Motor neuron (in vitro differentiated cells): ENCODE measurements at regions not wholly inside any gene's neighbourhood (a gene's known extent, or its start where the extent isn't known, plus 50 kb on each side); places are given as distances from the start of the nearest gene placed in this dataset.

ENCODE experiments used
- ATAC-seq, 8 experiments: fragments of 200-7000 bp; cut with Tn5 transposase; replicated peaks in 6 of 8; 2 replicates each; pipeline ENCODE4 v1.8.0; 2021; ENCODE audit warnings: mild to moderate bottlenecking in 8 of 8, moderate library complexity in 8 of 8
- H3K27ac ChIP-seq, 2 donors: fragments of 250-450 bp; sonication (Bioruptor Pico); 2 replicates each; pipeline ENCODE4 v1.9.0; 2021; ENCODE audit warnings: antibody characterized with exemption in 2 of 2, mild to moderate bottlenecking in 2 of 2, moderate library complexity in 1 of 2
- H3K4me1 ChIP-seq, 2 donors: fragments of 250-450 bp; sonication (Bioruptor Pico); replicated peaks in 1 of 2; 2 replicates each; pipeline ENCODE4 v1.6.1; 2021; ENCODE audit warnings: antibody characterized with exemption in 2 of 2, mild to moderate bottlenecking in 2 of 2, moderate library complexity in 1 of 2
- H3K4me3 ChIP-seq, 5 donors: fragments of 250-450 bp; sonication (Bioruptor Pico); 2 replicates each; pipeline ENCODE4 v1.9.0; 2021; ENCODE audit warnings: antibody characterized with exemption in 5 of 5, mild to moderate bottlenecking in 5 of 5, moderate library complexity in 4 of 5
- WGBS, 10 experiments: fragments of 450-650 bp; shearing (Covaris generic); methylation state at CpG; one replicate each; pipeline ENCODE4 v1.0.0; 2022; 5-methylcytosine and 5-hydroxymethylcytosine counted together
- in situ Hi-C, 9 experiments: fragments of 400-800 bp; cut with MboI; loops; one replicate each; pipeline ENCODE4 v1.15.0; 2021; ENCODE audit warnings: low sequenced_read_pairs in 9 of 9, low pct_unique_long_range_greater_than_20kb in 2 of 9; ENCODE audit not compliant: unreplicated experiment in 9 of 9

DNA sequence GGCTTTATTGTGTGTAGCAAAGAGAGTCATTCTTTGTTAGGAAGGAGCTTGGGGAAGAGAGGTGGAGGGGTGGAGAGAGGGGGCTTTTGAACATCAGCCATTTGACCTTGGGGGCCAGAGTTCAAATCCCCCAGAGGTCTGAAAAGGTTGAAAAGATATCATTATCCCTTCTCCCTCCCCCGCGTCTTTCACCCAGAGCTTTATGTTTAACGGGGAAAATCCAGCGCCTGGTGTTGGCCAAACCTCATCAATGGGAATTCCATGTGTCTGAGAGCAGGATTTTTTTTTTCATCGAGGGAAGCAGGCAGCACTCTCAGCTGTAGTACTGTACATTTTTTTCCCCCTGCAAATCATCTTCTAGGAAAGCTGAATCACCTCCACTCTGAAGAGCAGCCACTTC is 122.4 kb upstream of the HSD17B12 start:
- peak in 4 of 8 experiments; percentile 7 to 25 (median 10) for ATAC-seq
- Histone ChIP-seq H3K4me1 (peaks cover 37 to 54% of the 10 kb centered on the region in 2 donors), H3K4me3 (peak overlapping the region; percentile 8 to 24 (median 19)), H3K27ac (peak overlapping the region in 1 of 2 donors; percentile 9)
- in situ Hi-C loops = no loop called here
- 0 to 14% (median 0%) methylated on average over 1 to 5 of the region's 5 CpGs; no CpG with 5 or more reads in 6 of the 10 experiments for WGBS, 10 experiments

DNA sequence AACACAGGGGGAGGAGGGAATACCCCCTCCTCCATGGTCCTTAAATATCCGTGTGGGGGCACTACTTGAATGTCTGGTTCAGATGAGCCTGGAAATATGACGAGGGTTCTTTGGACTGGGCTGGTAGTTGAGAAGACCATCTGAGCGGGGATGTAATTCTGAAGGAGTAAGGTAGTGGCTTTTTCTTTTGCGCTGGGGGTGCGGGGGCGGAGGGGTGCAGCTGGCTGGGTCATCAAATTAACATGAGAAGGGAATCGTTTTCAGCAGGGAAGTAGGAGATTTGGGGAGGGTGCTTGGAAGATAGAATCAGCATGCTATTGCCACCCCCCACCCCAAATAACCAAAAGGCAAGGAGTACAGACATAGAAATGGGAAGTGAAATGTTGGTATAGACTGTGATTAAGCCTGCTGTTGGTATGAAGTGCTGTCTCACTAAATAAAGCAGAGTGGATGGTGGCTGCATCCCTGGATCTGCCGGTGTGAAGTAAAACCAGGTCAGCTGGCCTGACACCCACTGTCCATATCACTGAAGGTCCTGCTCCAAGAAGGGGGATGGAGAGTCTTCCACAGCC is 121.9 kb upstream of the HSD17B12 start:
- in situ Hi-C loops = no loop called here
- peak overlapping the region in 4 of 5 donors; percentile 11 to 24 (median 20) for H3K4me3 ChIP-seq
- ATAC-seq = no peak
- peaks cover 34 to 49% of the 10 kb centered on the region in 2 donors for H3K4me1 ChIP-seq
- WGBS, 10 experiments = 0 to 50% (median 13%) methylated on average over 1 of the region's 8 CpGs; no CpG with 5 or more reads in 7 of the 10 experiments
- H3K27ac ChIP-seq = peak overlapping the region in 1 of 2 donors; percentile 9

DNA sequence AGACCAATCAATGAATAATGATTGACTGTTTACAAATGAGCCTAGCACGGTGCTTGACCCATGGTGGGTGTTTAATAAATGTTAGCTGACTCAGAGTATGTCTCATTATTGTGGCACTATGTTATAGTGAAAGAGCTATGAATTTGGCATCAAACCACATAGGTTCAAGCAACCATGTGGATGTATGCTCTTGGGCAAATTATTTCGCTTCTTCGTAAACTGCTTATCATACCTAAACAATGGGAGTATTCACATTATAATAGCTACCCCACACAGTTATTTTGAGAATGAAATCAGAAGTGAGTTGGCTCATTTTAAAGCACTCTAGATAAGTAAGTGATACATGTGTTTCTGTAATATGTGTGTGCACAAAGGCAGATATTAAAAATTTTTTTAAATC is 118.7 kb upstream of the HSD17B12 start:
- H3K4me1 ChIP-seq = peaks cover 13 to 23% of the 10 kb centered on the region in 2 donors
- no peak for ATAC-seq
- no peak overlapping the region for H3K4me3 ChIP-seq
- H3K27ac ChIP-seq = no peak overlapping the region
- in situ Hi-C loops = no loop called here
- 0 to 90% (median 77%) methylated on average over 1 to 3 of the region's 3 CpGs; no CpG with 5 or more reads in 3 of the 10 experiments for WGBS, 10 experiments

DNA sequence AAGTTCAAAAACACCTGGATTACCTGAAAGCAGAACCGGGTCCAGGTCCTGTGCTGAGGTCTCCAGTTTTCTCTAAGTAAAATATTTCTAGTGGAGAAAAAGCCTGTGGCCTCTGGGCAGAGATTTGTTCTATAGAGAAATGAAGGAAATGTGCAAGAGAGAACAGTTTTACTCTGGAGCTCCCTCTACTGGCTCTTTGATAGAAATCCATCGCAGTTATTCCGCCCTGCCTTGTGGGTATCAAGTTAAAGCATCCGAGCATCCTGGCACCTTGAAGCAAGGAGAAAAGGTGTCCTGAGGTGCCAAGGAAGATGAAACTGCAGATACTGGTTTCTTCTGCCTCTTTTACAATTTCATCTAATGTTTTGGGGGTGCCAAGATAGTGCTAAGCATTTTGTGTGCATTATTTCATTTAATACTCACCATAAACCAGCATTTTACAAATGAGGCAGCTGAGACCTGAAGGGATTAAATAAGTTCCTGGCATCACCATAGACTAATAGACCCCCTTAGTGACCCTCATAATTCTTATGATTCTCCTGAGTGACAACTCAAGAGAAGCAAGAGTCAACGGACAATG is 113.1 kb upstream of the HSD17B12 start:
- H3K4me1 ChIP-seq = peaks cover 0 to 2% of the 10 kb centered on the region in 2 donors
- H3K27ac ChIP-seq = no peak overlapping the region
- peak; percentile 63 to 86 (median 78) for ATAC-seq
- in situ Hi-C loops = no loop called here
- 4 to 100% (median 25%) methylated on average over 1 to 4 of the region's 5 CpGs; no CpG with 5 or more reads in 3 of the 10 experiments for WGBS, 10 experiments
- no peak overlapping the region for H3K4me3 ChIP-seq

DNA sequence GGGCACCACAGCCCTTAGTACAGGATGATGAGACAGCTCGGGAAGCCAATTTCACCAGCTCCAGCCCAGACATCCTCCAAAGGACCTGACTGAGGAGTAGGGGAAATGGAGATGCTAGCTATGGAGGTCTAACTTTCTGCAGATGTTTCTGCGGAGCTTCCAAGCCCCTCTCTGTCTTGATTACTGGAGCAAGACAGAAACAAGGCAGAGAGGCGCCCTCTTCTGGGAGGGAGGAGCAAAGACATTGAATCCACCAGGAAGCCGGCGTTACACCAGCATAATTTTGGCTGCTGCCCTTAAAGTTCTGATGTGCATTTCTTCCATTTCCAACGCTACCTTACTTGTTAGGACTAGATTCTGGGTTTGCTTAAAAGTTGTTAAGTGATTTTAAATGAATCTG is 107.3 kb upstream of the HSD17B12 start:
- H3K4me3 ChIP-seq = no peak overlapping the region
- ATAC-seq = peak in 2 of 8 experiments; percentile 1 to 7
- WGBS, 10 experiments = 5 to 70% (median 23%) methylated on average over 1 to 6 of the region's 6 CpGs; no CpG with 5 or more reads in 4 of the 10 experiments
- in situ Hi-C loops = no loop called here
- no peak overlapping the region for H3K27ac ChIP-seq
- peaks cover 17 to 36% of the 10 kb centered on the region in 2 donors for H3K4me1 ChIP-seq

DNA sequence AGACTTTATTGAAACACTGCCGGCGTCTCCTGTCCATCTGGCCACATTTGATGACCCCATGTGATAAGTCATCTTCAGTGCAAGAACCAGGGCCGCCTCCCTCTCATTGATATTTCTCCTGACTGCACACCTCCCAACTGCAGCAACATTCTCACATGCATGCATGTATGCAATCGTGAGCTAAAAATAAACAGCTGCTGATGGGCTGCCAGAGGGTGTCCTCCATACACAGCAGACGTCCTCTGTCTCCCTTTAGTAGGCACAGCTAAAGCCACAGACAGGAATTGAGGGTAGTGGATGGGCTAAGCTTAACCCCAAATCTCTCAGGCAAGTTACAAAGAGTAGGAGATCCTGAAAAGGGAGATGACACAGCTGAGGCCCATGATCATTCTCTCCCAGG is 106.7 kb upstream of the HSD17B12 start:
- H3K27ac ChIP-seq = peak overlapping the region; percentile 73 to 85
- peaks cover 17 to 39% of the 10 kb centered on the region in 2 donors for H3K4me1 ChIP-seq
- peak in 7 of 8 experiments; percentile 8 to 60 (median 52) for ATAC-seq
- peak overlapping the region in 1 of 5 donors; percentile 8 for H3K4me3 ChIP-seq
- WGBS, 10 experiments = 0 to 40% (median 9%) methylated on average over 1 to 5 of the region's 5 CpGs; no CpG with 5 or more reads in 2 of the 10 experiments
- in situ Hi-C loops = no loop called here

DNA sequence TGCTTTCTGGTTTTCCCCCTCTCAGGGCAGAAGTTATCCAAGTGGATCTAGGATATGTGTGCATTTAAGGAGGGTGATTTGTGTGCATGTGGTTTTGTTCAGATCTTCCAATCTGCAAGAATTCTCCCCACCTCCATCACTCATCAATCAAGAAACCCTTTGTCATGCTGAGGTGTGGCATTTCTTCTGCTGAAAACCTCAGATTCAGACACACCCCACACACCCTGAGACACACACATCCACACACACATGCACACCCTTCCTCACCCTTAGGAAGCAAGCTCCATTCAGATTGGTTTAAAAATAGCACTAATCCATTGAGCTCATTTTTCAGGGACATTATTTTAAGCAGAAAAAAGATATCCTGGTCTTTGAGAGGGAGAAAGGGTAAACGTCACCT is 106.1 kb upstream of the HSD17B12 start:
- in situ Hi-C loops = no loop called here
- peak overlapping the region; percentile 42 to 62 (median 50) for H3K4me3 ChIP-seq
- peak overlapping the region; percentile 73 to 85 for H3K27ac ChIP-seq
- WGBS, 10 experiments = 20 to 83% (median 20%) methylated on average over 1 of the region's 1 CpG; no CpG with 5 or more reads in 7 of the 10 experiments
- H3K4me1 ChIP-seq = peaks cover 17 to 39% of the 10 kb centered on the region in 2 donors
- peak in 3 of 8 experiments; percentile 3 to 41 (median 5) for ATAC-seq

DNA sequence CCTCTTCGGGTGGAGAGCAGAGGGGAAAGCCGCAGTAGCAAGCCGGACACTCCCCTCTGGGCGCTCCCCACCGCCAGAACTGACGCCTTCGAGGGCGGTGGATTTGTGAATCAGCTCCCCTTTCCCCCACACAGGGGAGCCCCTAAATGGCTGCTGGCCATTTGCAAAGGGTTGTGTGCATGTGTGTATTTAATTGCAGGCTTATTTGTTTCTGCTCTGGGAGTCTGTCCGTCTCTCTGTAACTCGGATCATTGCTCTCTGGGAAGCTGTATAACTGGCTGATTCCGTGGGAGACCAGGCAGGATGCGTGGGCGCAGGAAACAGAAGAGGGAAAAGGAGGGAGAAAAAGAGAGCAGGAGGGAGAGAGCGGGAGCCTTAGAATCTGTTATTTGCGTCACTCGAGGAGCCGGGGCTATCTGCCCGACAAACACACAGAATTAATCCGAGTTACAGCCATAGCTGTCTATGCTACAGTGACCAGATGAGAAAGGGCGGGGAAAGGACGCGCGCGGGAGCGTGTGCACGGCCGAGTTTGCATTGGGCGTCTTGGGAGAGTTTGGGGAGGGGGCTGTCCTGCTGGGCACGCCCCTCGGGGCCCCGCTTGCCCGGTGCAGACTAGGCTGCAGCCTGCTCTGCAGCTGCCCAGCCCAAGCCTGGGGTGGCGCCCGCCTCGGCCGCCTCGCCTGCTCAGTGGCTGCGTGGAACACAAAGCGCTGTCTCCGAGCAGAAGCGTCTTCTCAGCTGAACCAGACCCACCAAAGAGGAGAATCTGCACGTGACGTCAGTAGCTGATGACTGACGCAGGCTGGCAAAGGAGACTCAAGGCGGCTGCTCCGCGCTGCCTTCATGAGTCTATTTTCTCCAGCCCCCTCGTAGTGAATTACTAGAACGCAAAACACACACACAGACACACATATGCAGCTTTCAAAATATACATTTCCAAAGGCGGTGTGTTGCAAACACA is 105.3 kb upstream of the HSD17B12 start:
- peak; percentile 57 to 88 (median 81) for ATAC-seq

DNA sequence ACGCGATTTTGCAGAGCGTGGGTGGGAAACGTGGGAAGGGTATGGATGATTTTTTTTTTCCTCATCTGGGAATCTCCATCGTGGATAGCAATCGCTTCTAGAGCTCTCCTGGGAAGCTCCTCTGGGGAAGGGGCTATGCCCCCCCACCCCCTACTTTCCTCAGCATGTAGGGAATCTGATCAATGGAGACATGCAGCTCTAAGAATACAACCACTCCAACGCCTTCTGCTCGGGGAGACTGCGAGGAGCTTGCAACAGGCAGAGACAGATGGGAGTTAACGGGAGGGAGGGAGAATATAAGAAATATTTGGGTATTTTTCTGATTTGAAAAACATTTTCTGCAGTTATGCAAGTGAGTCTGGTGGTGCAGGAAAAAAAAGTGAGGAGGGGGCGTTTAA is 104.6 kb upstream of the HSD17B12 start:
- H3K4me3 ChIP-seq = peak overlapping the region; percentile 42 to 62 (median 50)
- in situ Hi-C loops = loop anchor here in 2 of 9 experiments (25.0 kb wide), 1 partner anchor 236 kb away; no protein-coding TSS in a partner anchor
- 0 to 9% (median 0%) methylated on average over 1 to 9 of the region's 11 CpGs for WGBS, 10 experiments
- H3K27ac ChIP-seq = peak overlapping the region; percentile 60 to 85
- ATAC-seq = no peak
- peaks cover 23 to 45% of the 10 kb centered on the region in 2 donors for H3K4me1 ChIP-seq

More for the DNA sequence above, 105.3 kb upstream of the HSD17B12 start:
- whole genome bisulfite sequencing, 10 experiments = 0 to 7% (median 1%) methylated on average over 3 to 32 of the region's 50 CpGs; no CpG with 5 or more reads in 4 of the 10 experiments
- peak overlapping the region; percentile 60 to 85 for H3K27ac ChIP-seq
- H3K4me3 ChIP-seq = peak overlapping the region; percentile 42 to 62 (median 50)
- H3K4me1 ChIP-seq = peaks cover 17 to 39% of the 10 kb centered on the region in 2 donors
- in situ Hi-C loops = loop anchor here in 2 of 9 experiments (25.0 kb wide), 1 partner anchor 237 kb away; no protein-coding TSS in a partner anchor

DNA sequence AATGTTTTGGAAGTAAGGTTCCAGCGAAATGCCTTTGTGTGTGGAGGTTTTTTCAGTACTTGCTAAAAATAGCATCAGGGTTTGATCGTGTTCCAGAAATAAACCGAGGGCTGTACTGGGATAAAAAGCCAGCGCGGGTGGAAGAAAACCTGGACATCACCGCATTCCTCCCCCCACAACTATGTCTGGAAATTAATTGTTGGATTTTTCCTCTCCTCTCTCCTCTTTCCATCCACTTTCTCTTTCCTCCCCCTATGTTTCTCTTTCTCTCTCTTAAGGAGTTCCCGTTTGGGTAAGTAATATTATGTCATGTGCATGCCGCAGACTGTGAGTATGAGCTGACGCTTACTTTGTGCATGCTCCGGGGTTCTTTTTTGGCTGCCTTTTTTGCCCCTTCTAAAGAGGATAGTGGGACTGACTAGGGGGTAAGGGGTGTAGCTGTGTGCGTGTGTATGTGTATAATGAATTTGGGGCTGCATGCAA is 104.2 kb upstream of the HSD17B12 start:
- in situ Hi-C loops = loop anchor here in 2 of 9 experiments (25.0 kb wide), 1 partner anchor 236 kb away; no protein-coding TSS in a partner anchor
- Histone ChIP-seq H3K4me1 (peaks cover 23 to 46% of the 10 kb centered on the region in 2 donors), H3K4me3 (peak overlapping the region; percentile 42 to 62 (median 50)), H3K27ac (peak overlapping the region in 1 of 2 donors; percentile 85)
- no peak for ATAC-seq
- 0 to 29% (median 0%) methylated on average over 2 to 11 of the region's 11 CpGs; no CpG with 5 or more reads in 1 of the 10 experiments for WGBS, 10 experiments

DNA sequence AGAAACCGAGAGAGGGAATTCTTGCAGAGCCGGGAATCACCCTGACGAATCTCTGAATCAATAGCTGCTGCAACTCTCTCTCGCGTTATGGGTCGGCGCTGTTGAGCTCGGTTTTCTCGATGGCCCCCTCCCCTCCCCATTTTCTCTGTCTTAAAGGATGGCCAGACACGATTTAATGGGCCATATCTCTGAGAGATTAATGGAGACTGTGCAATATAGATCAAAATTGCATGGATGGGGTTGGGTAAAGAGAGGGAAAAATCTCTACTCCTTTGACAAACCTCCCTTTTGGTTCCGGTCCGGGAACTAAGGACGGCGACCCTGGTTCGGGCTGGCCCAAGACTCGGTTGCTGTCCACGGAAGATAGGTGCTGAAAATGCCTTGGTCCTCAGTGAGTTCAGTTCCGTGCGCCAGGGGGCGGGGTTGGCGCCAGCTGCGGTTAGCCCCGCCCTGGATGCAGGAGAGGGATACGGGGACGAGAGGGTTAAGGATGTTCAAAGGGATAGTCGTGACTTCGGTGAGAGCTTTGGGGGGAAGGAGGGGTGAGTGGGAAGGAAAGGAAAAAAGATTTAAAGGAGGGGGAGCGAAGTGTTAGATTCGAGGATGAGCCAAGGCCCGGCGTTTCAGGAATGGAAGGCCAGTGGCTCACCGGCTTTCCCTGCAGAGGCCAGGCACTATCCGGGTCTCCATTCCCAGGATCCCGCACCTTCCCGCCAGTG is 103.6 kb upstream of the HSD17B12 start:
- ATAC-seq = peak in 7 of 8 experiments; percentile 5 to 32 (median 14)
- 0 to 31% (median 0%) methylated on average over 1 to 22 of the region's 35 CpGs; no CpG with 5 or more reads in 1 of the 10 experiments for WGBS, 10 experiments
- in situ Hi-C loops = loop anchor here in 2 of 9 experiments (25.0 kb wide), 1 partner anchor 235 kb away; no protein-coding TSS in a partner anchor
- H3K4me1 ChIP-seq = peaks cover 25 to 52% of the 10 kb centered on the region in 2 donors
- peak overlapping the region; percentile 42 to 62 (median 50) for H3K4me3 ChIP-seq
- H3K27ac ChIP-seq = peak overlapping the region in 1 of 2 donors; percentile 34
